ENCODE measurements at regions not wholly inside any gene's neighbourhood (a gene's known extent, or its start where the extent isn't known, plus 50 kb on each side); places are given as distances from the start of the nearest gene placed in this dataset.
A peak's percentile ranks its signal among the peaks of the same experiment; 100 is the strongest.

GRCh38 chr5:30804739-30805505 lies 388.6 kb upstream of the CDH6 start:
- no peaks in the 10 kb centered on the region for H3K9me3 ChIP-seq (ENCODE audit: low read depth)
- H3K9ac ChIP-seq = no peak overlapping the region
- H3K4me2 ChIP-seq = no peak overlapping the region
- Mint-ChIP-seq H3K36me3 (no peaks in the 10 kb centered on the region), H3K4me1 (peaks cover 15% of the 10 kb centered on the region), H3K27me3 (ENCODE audit: insufficient read depth, low read depth) (peaks cover 12% of the 10 kb centered on the region), H3K27ac (no peak overlapping the region), H3K4me3 (no peak overlapping the region), H3K9me3 (no peaks in the 10 kb centered on the region)
- H3K4me3 ChIP-seq = no peak overlapping the region
- no peaks in the 10 kb centered on the region for H3K4me1 ChIP-seq
- no peaks in the 10 kb centered on the region for H3F3A ChIP-seq (ENCODE audit: low read depth)
- H3K27me3 ChIP-seq = no peaks in the 10 kb centered on the region
- H4K20me1 ChIP-seq (ENCODE audit: low read depth) = no peaks in the 10 kb centered on the region
- DNase-seq (ENCODE audit: low spot score) = peak; percentile 20
- no peak overlapping the region for H3K27ac ChIP-seq
- TF ChIP-seq EZH2phosphoT487 (IDR thresholded peaks at IDR 0.05) = no peak
- TF ChIP-seq, protein P1, sequence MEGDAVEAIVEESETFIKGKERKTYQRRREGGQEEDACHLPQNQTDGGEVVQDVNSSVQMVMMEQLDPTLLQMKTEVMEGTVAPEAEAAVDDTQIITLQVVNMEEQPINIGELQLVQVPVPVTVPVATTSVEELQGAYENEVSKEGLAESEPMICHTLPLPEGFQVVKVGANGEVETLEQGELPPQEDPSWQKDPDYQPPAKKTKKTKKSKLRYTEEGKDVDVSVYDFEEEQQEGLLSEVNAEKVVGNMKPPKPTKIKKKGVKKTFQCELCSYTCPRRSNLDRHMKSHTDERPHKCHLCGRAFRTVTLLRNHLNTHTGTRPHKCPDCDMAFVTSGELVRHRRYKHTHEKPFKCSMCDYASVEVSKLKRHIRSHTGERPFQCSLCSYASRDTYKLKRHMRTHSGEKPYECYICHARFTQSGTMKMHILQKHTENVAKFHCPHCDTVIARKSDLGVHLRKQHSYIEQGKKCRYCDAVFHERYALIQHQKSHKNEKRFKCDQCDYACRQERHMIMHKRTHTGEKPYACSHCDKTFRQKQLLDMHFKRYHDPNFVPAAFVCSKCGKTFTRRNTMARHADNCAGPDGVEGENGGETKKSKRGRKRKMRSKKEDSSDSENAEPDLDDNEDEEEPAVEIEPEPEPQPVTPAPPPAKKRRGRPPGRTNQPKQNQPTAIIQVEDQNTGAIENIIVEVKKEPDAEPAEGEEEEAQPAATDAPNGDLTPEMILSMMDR (IDR thresholded peaks at IDR 0.05) = peak; percentile 43
- no peaks in the 10 kb centered on the region for H3K79me2 ChIP-seq (ENCODE audit: low read depth)
- H2AFZ ChIP-seq (replicated peaks) = no peak overlapping the region
- no peaks in the 10 kb centered on the region for H3K36me3 ChIP-seq

DNA sequence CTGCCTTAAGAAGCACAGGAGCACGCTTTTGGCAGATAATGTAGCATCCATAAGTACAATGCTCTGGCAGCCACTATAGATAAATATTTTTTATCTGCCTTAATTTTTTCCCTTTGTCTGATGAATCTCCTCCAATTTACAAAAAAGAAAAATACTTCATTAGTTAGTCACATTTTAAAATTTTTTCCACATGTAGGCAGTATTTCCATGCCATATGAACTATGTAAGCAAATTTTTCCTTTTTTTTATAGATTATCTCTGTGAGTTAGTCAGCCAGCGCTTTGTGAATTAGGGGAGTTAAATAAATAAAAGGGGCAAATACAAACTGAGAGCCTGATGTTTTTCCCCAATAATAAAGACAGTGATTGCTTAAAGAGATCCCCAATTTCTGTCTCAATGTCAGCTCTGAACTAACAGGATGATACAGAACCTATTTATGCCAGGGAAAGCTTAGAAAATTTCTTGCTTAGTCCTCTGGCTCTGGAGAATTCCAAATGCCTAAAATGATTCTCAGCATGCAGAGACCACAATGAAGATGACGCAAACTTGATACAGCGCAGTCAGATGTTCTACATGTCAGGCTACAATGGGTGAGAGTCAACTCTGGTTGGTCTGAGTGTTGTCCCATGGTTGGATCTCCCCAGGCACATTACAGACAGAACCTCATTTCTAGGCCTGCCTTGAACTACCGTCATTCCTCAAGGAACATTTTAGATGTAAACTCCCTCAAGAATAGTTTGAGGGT lies 390.4 kb upstream of the CDH6 start:
- Mint-ChIP-seq H3K4me1 (peaks cover 10% of the 10 kb centered on the region), H3K27ac (no peak overlapping the region), H3K9me3 (no peaks in the 10 kb centered on the region), H3K27me3 (ENCODE audit: insufficient read depth, low read depth) (peaks cover 8% of the 10 kb centered on the region), H3K4me3 (no peak overlapping the region), H3K36me3 (no peaks in the 10 kb centered on the region)
- DNase-seq (ENCODE audit: low spot score) = no peak
- Histone ChIP-seq H3F3A (ENCODE audit: low read depth) (no peaks in the 10 kb centered on the region), H2AFZ (replicated peaks) (peak overlapping the region; percentile 28), H3K4me1 (no peaks in the 10 kb centered on the region), H3K36me3 (no peaks in the 10 kb centered on the region), H3K4me2 (no peak overlapping the region), H4K20me1 (ENCODE audit: low read depth) (no peaks in the 10 kb centered on the region), H3K4me3 (no peak overlapping the region), H3K27me3 (no peaks in the 10 kb centered on the region), H3K79me2 (ENCODE audit: low read depth) (no peaks in the 10 kb centered on the region), H3K27ac (no peak overlapping the region), H3K9ac (no peak overlapping the region), H3K9me3 (ENCODE audit: low read depth) (no peaks in the 10 kb centered on the region)
- TF ChIP-seq EZH2 (IDR thresholded peaks at IDR 0.05) (no peak), EZH2phosphoT487 (IDR thresholded peaks at IDR 0.05) (no peak)
- TF ChIP-seq, protein P1 (IDR thresholded peaks at IDR 0.05) = no peak

DNA sequence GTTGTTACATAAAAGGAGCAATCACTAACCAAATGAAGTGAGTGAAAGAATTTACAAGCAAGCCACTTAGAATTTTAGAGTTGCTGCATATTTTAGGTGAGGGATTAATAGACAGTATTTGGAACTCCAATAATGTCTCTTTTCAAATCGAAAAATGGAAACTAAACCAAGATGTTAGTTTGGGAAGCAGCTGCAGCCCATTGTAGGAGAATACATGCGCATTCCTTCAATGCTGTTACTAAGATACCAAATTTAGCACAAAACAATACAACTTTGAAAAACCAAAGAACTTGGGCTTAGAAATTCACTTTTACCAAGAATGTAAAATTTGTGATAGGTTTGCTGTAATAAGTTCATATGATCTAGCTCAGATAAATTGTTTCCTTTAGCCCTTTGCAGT lies 411.8 kb upstream of the CDH6 start:
- DNase-seq (ENCODE audit: low spot score) = no peak
- Histone ChIP-seq H3K27me3 (no peaks in the 10 kb centered on the region), H3K9me3 (ENCODE audit: low read depth) (no peaks in the 10 kb centered on the region), H3K9ac (no peak overlapping the region), H3K79me2 (ENCODE audit: low read depth) (no peaks in the 10 kb centered on the region), H4K20me1 (ENCODE audit: low read depth) (no peaks in the 10 kb centered on the region), H2AFZ (replicated peaks) (no peak overlapping the region), H3K4me2 (no peak overlapping the region), H3K4me1 (no peaks in the 10 kb centered on the region), H3K27ac (no peak overlapping the region), H3F3A (ENCODE audit: low read depth) (no peaks in the 10 kb centered on the region), H3K4me3 (no peak overlapping the region), H3K36me3 (no peaks in the 10 kb centered on the region)
- TF ChIP-seq, protein P1 (IDR thresholded peaks at IDR 0.05) = no peak
- TF ChIP-seq EZH2 (IDR thresholded peaks at IDR 0.05) = no peak
- TF ChIP-seq EZH2phosphoT487 (IDR thresholded peaks at IDR 0.05) = no peak
- peaks cover 8% of the 10 kb centered on the region for H3K4me1 Mint-ChIP-seq
- peaks cover 2% of the 10 kb centered on the region for H3K27me3 Mint-ChIP-seq (ENCODE audit: insufficient read depth, low read depth)
- H3K9me3 Mint-ChIP-seq = peaks cover 29% of the 10 kb centered on the region
- no peak overlapping the region for H3K4me3 Mint-ChIP-seq
- H3K27ac Mint-ChIP-seq = no peak overlapping the region
- H3K36me3 Mint-ChIP-seq = no peaks in the 10 kb centered on the region
